Endodermal cell (in vitro differentiated cells): ENCODE measurements at regions not wholly inside any gene's neighbourhood (a gene's known extent, or its start where the extent isn't known, plus 50 kb on each side); places are given as distances from the start of the nearest gene placed in this dataset.

Source experiments
- DNase-seq: peaks from one replicate; pipeline ENCODE4 v3.0.0-alpha.2; 2017
- H3K27ac ChIP-seq: 2 replicates; pipeline ENCODE4 v1.5.1; 2013; ENCODE audit warnings: mild to moderate bottlenecking, low read depth, low read length, moderate library complexity
- H3K27me3 ChIP-seq: 2 replicates; pipeline ENCODE4 v1.6.1; 2013; ENCODE audit warnings: mild to moderate bottlenecking, low read length, moderate library complexity; ENCODE audit not compliant: insufficient read depth, control insufficient read depth, poor library complexity, severe bottlenecking
- H3K36me3 ChIP-seq: 2 replicates; pipeline ENCODE4 v1.7.0; 2013; ENCODE audit warnings: mild to moderate bottlenecking, low read length, moderate library complexity; ENCODE audit not compliant: control insufficient read depth, insufficient read depth
- H3K4me1 ChIP-seq: one replicate; pipeline ENCODE4 v1.7.0; 2013; ENCODE audit warnings: low read length; ENCODE audit not compliant: control insufficient read depth, insufficient read depth
- H3K4me3 ChIP-seq: 2 replicates; pipeline ENCODE4 v1.5.1; 2013; ENCODE audit warnings: mild to moderate bottlenecking, low read length, moderate library complexity
- H3K9ac ChIP-seq: 2 replicates; pipeline ENCODE4 v1.6.1; 2013; ENCODE audit warnings: mild to moderate bottlenecking, low read length, moderate library complexity; ENCODE audit not compliant: poor library complexity, severe bottlenecking; ENCODE audit errors: extremely low read depth
- H3K9me3 ChIP-seq: 2 replicates; pipeline ENCODE4 v1.6.1; 2013; ENCODE audit warnings: mild to moderate bottlenecking, low read length, moderate library complexity; ENCODE audit not compliant: control insufficient read depth
- H3K27ac Mint-ChIP-seq: 2 replicates; pipeline ENCODE4 v1.8.0; 2020; ENCODE audit warnings: mixed read lengths
- H3K27me3 Mint-ChIP-seq: 2 replicates; pipeline ENCODE4 v1.8.0; 2021; ENCODE audit warnings: mild to moderate bottlenecking, mixed read lengths; ENCODE audit not compliant: insufficient read depth
- H3K36me3 Mint-ChIP-seq: 2 replicates; pipeline ENCODE4 v1.8.0; 2020; ENCODE audit warnings: low read depth, mixed read lengths
- H3K4me1 Mint-ChIP-seq: 2 replicates; pipeline ENCODE4 v1.8.0; 2020; ENCODE audit warnings: mixed read lengths
- H3K4me3 Mint-ChIP-seq: 2 replicates; pipeline ENCODE4 v1.8.0; 2020; ENCODE audit warnings: mild to moderate bottlenecking, moderate library complexity, mixed read lengths
- H3K9me3 Mint-ChIP-seq: 2 replicates; pipeline ENCODE4 v1.8.0; 2020; ENCODE audit warnings: mild to moderate bottlenecking, mixed read lengths
- WGBS, 2 experiments: methylation state at CpG; one replicate each; pipeline versions ENCODE4 v1.1.5 to v1.1.7; 2013; ENCODE audit warnings: missing lambda C conversion rate in 2 of 2, mixed read lengths in 1 of 2; ENCODE audit not compliant: insufficient coverage in 1 of 2, insufficient read length in 1 of 2; 5-methylcytosine and 5-hydroxymethylcytosine counted together
- TF ChIP-seq, protein P1 (sequence below): fragments of 200-600 bp; sonication (generic); conservative IDR thresholded peaks from 2 replicates; pipeline ENCODE4 v1.5.0; 2021; ENCODE audit warnings: antibody characterized with exemption, mild to moderate bottlenecking

- H3K9me3 Mint-ChIP-seq: no peaks in the 10 kb centered on the region
These were observed 455.0 kb downstream of the COL12A1 start for GRCh38 chr6:74750826-74751225.

GRCh38 chr6:74749211-74750147 lies 456.4 kb downstream of the COL12A1 start:
- no peak overlapping the region for H3K27ac ChIP-seq
- no peak for DNase-seq
- 86 to 88% methylated on average over 7 to 9 of the region's 10 CpGs for WGBS, 2 experiments
- H3K9ac ChIP-seq: no peak overlapping the region
- Mint-ChIP-seq H3K4me3 (no peak overlapping the region), H3K27ac (no peak overlapping the region), H3K9me3 (no peaks in the 10 kb centered on the region), H3K27me3 (peaks cover 2% of the 10 kb centered on the region), H3K4me1 (peaks cover 2% of the 10 kb centered on the region), H3K36me3 (no peaks in the 10 kb centered on the region)
- H3K27me3 ChIP-seq: no peaks in the 10 kb centered on the region
- H3K4me1 ChIP-seq: no peaks in the 10 kb centered on the region
- TF ChIP-seq, protein P1, sequence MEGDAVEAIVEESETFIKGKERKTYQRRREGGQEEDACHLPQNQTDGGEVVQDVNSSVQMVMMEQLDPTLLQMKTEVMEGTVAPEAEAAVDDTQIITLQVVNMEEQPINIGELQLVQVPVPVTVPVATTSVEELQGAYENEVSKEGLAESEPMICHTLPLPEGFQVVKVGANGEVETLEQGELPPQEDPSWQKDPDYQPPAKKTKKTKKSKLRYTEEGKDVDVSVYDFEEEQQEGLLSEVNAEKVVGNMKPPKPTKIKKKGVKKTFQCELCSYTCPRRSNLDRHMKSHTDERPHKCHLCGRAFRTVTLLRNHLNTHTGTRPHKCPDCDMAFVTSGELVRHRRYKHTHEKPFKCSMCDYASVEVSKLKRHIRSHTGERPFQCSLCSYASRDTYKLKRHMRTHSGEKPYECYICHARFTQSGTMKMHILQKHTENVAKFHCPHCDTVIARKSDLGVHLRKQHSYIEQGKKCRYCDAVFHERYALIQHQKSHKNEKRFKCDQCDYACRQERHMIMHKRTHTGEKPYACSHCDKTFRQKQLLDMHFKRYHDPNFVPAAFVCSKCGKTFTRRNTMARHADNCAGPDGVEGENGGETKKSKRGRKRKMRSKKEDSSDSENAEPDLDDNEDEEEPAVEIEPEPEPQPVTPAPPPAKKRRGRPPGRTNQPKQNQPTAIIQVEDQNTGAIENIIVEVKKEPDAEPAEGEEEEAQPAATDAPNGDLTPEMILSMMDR: no peak
- H3K4me3 ChIP-seq: no peak overlapping the region
- no peaks in the 10 kb centered on the region for H3K36me3 ChIP-seq
- H3K9me3 ChIP-seq: no peaks in the 10 kb centered on the region

More at GRCh38 chr6:74750826-74751225, 455.0 kb downstream of the COL12A1 start:
- Mint-ChIP-seq H3K4me3 (no peak overlapping the region), H3K27ac (no peak overlapping the region), H3K27me3 (peaks cover 2% of the 10 kb centered on the region), H3K4me1 (peaks cover 2% of the 10 kb centered on the region), H3K36me3 (no peaks in the 10 kb centered on the region)
- H3K4me1 ChIP-seq: no peaks in the 10 kb centered on the region
- H3K27me3 ChIP-seq: no peaks in the 10 kb centered on the region
- H3K9ac ChIP-seq: no peak overlapping the region
- no peaks in the 10 kb centered on the region for H3K36me3 ChIP-seq
- no peak overlapping the region for H3K27ac ChIP-seq
- DNase-seq: no peak
- TF ChIP-seq, protein P1: no peak
- H3K9me3 ChIP-seq: no peaks in the 10 kb centered on the region
- H3K4me3 ChIP-seq: no peak overlapping the region

DNA sequence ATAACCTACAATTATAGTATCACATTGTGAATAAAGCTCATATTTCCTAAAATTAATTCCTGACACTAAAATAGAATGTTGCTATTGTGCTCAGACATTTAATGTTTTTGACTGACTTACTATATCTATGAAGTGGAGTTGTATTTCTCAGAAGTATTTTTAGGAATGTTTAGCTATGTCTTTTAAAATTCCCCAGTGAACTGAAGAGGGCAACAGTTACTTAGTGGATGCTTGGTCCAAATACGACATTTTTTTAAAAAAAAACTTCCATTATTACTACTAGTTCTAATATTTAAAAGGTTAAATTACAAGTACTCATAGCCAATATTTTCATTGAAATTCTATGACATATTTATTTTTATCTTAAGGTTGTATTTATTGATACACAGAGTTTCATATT lies 460.2 kb downstream of the COL12A1 start:
- Histone ChIP-seq H3K9ac (no peak overlapping the region), H3K27ac (no peak overlapping the region), H3K9me3 (no peaks in the 10 kb centered on the region), H3K4me3 (no peak overlapping the region), H3K36me3 (no peaks in the 10 kb centered on the region), H3K4me1 (no peaks in the 10 kb centered on the region), H3K27me3 (no peaks in the 10 kb centered on the region)
- no peak overlapping the region for H3K4me3 Mint-ChIP-seq
- H3K9me3 Mint-ChIP-seq: no peaks in the 10 kb centered on the region
- H3K27ac Mint-ChIP-seq: no peak overlapping the region
- TF ChIP-seq, protein P1: no peak
- DNase-seq: no peak
- no CpG with 5 or more reads among the region's 1 CpG for WGBS, 2 experiments
- H3K4me1 Mint-ChIP-seq: no peaks in the 10 kb centered on the region
- no peaks in the 10 kb centered on the region for H3K36me3 Mint-ChIP-seq
- no peaks in the 10 kb centered on the region for H3K27me3 Mint-ChIP-seq
